NCI-H748 (cell line): ENCODE measurements at regions not wholly inside any gene's neighbourhood (a gene's known extent, or its start where the extent isn't known, plus 50 kb on each side); places are given as distances from the start of the nearest gene placed in this dataset.
"Not testable (repeated sequence)": the region's sequence is repeated elsewhere in the genome, so short reads cannot be mapped to it uniquely, and the experiment has no call there.

Experiments used
- DNase-seq: peaks from one replicate; lab custom pipeline; 2025; ENCODE audit not compliant: unreplicated experiment; lab: John Stamatoyannopoulos, UW

DNA sequence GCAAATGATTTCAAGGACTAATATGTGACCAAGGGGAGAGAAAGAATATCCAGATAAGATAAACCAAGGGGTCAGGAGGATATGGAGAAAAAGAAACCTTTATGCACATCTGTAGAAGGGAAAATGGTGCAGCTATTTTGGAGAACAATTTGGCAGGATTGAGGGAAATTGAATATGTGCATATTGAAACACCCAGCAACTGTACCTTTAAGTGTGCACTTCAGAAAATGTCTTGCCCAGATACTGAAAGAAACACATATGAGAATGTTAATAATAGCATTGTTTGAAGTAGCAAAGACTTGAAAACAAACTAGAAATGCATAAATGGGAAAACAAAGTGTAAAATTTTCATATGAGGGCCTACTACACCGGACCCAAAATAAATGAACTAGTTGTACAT, 599.6 kb downstream of the PSAT1 start:
- DNase-seq, result no peak

DNA sequence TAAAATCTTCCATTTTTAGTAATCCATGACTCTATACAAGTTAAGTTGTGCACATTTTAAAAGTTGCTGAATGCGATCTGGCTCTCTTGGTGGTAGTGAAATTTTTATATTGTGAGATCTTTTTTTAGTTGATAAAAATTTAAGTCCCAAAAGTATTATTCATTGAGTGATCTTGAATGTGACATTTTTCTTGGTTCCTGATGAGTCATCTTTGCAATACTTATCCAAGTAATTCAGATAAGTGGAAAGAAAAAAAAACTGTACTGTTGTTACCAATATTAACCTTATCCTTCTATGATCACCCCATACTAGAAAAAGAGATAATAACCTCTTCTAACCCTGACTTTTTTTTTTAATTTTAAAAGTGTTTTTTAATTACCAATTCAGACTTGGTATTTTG, 601.3 kb downstream of the PSAT1 start:
- DNase-seq, result no peak

DNA sequence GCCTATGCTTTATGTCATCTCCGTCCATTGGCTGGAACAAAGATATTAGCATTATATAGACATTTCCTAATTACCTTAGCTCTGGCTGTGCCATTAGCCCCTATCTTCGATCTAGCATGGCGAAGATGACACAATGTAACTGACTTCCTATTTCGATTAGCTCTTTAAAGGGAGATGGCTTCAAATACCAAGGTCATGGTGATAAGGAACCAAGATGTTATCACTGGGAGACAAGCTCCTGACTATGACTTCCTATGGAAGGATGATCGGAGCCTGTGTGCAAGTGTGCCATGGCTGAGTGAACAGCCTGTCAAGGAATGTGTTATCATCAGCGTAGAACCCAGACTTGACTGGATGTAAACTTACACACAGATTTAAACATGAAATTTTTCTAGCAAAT, 602.1 kb downstream of the PSAT1 start:
- DNase-seq, result no peak

DNA sequence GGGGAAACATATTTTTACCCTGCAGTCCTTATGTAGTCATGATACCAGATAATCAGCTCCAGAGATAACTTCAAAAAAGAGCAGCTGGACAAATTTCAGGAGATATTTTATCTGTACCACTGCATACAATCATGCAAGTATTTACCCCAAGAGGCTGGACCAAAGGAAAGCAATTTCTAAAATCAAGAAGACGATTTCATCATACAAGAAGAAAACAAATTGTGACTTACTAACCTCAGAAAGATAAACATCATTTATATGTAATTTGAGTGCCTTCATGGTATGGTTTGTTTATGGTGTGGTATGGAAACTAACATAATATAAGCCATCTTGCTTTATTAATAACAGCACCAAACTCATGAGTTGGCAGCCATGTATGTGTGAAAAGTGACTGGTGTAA, 603.6 kb downstream of the PSAT1 start:
- no peak for DNase-seq

DNA sequence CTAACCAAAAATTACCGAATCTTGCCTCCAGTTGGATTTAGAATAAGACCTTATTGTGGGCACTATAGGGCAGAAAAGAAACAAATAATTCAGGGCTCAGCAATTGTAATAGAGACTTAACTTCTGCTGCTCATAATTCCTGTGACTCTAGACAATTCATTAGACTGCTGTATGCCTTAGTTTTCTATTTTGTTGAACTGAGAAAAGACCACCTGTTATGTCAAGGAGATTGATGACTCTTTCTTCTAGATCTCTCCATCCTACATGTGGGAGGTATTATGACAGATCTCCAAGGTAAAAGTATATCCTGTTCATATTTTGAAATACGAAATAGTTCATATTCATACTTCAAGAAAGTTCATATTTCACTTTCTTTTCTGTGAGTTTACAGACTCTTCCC, 605.1 kb downstream of the PSAT1 start:
- no peak for DNase-seq

DNA sequence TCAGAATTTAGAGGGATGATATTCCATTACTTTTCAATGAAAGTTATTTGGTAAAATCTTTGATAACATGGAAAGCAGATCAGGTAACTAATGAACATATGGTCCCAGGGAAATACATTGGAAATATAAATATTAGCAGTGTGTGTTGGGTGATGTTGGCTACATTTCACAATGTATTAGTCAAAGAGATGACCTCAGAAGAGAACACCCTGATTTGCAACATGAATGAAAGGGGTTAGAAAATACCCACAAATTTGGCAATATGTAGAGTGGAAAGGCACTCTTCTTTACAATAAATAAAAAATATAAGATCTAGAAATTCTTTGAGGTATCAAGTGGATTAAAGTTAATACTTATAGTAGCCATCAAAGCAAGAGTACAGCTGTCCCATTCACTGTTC, 606.7 kb downstream of the PSAT1 start:
- DNase-seq, result no peak

DNA sequence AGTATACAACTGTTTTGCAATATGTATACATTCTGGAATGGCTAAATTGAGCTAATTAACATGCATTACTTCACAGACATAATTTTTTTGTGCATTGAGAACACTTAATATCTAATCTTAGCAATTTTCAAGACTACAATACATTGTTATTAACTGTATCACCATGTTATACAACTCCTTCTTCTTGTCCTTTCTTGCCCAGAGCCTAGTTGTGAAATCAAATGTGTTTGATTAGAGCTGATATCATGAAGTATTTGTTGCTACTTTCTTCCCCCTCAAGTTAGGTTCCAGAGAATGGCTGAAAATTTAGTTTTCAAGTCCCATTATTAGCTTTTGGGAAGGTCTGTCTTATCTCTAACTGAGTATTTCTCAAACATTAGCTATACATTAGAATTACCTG, 607.8 kb downstream of the PSAT1 start:
- no peak for DNase-seq

DNA sequence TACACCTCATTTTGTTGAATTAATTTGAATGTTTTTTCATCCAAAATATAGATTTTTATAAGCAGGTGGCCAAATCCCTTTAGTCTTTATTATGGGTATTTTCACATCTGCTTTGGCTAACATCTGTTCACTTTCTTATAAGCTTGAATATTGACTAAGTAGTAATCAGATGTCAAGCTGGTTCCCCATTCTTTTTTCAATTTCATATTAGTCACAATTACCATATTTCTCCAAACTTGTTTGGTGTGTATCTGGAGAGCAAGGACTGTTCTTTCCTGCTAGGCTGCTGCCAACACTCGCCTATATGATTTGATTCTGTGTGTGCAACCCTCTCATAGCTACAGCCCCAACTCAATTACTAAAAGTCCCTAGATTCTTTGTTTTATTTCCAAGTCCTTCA, 608.5 kb downstream of the PSAT1 start:
- no peak for DNase-seq

DNA sequence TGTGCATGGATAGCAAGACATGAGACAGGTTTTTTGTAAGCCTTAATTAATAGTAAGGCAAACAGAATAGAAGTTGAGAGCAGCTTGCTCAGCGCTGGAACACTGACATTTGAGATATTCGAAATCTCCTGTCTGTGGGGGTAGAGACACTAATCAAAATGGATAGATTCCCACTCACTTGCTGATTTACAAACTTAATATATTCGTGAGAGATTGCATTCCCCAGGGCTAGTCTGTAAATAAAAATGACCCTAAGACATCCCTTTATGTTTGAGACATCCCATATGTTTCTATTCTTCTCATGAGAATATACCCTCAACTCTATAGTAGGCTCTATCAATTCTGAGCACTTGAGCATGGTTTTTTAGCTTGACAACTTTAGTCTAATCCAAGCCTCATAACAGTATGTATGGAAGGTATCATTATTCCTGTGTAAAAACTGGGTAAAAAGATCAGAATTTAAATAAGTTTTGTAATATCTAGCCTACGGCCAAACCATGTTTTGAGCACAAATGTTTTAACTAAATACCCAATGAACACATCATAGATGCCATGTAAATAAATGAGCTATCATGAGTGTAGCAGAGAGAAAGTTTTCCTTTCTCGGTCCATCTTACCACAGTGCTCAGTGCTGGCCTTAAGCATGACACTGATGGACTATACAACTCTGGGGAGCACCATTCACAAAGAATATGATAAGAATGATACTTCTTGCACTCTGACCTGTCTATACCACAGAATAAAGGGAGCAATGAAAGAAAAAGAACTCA, 609.2 kb downstream of the PSAT1 start:
- DNase-seq, result no peak

DNA sequence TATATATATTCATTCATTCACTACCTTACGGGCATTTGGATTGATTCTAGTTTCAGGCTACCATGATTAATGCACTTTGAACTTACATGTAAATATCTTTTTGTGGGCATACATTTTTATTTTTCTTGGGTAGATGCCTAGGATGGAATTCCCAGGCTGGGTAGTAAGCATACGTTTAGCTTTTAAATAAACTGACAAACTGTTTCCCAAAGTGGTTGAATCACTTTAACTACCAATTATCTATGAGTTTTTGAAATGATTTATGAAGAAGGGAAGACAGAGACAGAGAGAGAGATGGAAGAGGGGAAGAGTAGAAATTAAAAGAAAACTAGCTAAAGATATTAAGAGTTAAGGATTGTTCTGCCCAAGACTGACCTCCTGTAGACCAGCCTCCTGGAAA, 612.6 kb downstream of the PSAT1 start:
- DNase-seq, result no peak

DNA sequence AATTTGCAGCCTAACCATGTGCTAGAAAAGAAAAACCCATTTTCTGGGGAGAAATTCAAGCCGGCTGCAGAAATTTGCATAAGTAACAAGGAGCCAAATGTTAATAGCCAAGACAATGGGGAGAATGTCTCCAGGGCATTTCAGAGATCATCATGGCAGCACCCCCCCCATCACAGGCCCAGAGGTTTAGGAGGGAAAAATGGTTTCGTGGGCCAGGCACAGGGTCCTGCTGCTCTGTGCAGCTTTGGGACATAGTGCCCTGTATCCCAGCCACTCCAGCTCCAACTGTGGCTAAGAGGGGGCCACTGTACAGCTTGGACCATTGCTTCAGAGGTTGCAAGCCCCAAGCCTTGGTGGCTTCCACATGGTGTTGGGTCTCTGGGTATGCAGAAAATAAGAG, 620.0 kb downstream of the PSAT1 start:
- not testable (repeated sequence) for DNase-seq

DNA sequence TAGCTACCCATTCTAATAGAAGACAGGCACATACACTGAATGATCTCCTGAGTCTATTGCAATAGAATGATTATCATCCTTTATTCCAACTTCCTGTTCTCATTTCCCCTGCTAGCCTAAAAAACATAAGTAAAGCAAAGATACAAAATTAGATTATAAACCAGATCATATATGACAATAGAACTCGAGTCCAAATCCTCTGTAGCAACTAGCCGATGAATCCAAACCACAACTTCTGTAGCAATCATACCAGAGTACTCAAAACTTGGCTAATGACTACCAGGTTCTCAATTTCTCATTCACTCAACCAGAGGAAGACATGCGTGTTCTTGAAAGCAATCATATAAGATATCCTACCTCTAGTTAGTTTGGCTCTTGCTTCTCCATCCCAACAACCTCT, 622.1 kb downstream of the PSAT1 start:
- no peak for DNase-seq

DNA sequence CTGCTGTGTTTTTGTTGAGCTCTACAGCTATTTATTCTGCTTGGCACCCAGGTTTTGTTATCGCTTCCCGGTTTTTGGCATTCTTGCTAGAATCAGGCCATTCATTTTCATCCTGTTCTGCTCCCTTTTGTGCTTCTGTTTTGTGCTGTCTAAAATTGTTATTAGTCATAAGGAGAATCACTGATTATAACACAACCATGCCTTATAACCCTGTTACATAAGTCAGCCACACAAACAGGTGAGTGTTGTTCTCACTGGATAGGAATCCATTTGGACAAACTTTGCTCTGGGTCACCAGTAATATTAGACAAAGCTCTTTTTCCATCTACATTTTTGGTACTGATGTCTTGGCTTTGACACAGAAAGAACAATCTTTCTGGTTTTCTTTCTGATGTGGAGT, 622.8 kb downstream of the PSAT1 start:
- no peak for DNase-seq

DNA sequence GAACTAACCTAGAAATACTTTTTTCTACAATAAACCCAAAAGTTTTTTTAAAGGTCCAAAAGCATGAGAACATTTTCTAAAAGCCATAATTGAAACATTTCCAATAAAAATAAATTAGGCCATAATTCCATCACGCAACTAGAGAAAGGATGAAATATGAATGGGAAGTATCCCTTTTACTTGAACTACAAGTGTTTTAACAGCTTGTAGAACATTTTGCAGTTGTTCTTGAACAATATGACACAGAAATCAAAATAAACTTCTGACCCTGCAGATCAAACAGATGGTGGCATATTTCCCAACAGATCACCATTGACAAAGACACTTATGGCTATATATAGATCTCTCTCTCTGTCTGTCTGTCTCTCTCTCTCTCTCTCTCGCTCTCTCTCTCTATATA, 624.4 kb downstream of the PSAT1 start:
- DNase-seq, result no peak

DNA sequence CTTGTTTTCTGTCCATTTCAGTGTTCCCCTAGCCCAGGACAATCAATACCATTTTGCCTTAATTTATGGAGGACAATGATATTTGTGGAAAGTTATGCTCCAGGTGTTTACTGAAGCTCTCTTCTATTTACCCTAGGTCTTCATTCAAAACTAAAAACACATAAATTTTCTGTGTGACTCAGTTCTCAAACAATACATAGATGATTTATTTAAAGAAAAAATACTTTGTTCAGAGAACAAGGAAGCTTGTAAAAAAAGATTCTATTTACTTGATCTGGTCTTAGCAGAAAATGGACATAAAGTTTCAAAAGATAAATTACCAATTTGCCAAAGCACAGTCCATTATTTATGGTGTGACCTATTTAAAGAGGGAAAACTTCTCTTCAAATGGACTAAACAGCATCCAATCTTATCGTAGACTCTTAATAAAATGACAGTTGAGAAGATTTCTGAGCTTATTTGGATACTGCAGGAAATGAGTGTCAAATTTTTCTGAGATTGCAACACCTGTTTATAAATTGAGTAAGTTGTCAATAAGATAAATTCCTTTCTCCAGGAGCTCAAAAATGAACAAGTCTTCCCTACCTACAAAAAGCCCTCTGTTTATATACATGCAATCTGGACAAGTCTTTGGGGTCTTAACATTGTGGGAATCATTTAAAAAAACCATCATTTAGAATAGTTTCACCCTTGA, 627.2 kb downstream of the PSAT1 start:
- no peak for DNase-seq

DNA sequence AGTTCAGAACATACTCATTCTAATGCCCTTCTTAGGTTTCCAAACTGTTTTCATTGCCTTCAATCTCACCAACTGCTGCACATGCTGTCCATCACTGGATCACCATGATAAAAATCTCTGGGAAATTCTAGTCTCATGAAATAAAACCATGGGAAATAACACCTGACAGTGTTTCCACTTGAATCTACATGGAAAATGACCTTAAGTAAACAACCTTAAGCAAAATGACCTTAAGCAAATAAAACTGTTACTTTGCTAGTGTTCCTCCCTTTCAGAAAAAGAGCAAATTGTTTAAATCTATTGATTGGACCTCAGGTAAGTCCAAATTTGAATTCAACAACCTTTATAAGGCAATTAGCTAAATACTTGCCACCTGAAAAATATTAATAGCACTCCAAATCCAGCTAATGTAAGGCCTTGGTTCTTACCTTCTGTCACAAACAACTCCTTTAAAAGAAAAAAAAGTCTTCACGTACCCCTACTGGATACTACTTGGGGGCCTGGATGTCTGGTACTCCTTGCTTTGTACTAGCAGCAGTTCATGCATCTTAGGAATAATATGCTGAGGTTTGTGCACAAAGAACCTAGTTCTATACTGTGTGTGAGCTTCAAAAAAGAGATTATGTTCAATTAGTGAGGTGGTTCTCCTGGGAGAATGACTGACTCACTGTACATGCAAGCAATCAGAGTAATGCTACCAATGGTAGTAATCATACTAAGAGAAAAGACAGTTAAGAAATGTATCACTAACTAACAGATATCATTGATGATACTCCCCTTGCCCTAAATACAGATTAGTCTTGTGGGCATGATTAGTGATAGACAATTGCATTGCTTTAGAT, 630.4 kb downstream of the PSAT1 start:
- DNase-seq, result peak; percentile 79

DNA sequence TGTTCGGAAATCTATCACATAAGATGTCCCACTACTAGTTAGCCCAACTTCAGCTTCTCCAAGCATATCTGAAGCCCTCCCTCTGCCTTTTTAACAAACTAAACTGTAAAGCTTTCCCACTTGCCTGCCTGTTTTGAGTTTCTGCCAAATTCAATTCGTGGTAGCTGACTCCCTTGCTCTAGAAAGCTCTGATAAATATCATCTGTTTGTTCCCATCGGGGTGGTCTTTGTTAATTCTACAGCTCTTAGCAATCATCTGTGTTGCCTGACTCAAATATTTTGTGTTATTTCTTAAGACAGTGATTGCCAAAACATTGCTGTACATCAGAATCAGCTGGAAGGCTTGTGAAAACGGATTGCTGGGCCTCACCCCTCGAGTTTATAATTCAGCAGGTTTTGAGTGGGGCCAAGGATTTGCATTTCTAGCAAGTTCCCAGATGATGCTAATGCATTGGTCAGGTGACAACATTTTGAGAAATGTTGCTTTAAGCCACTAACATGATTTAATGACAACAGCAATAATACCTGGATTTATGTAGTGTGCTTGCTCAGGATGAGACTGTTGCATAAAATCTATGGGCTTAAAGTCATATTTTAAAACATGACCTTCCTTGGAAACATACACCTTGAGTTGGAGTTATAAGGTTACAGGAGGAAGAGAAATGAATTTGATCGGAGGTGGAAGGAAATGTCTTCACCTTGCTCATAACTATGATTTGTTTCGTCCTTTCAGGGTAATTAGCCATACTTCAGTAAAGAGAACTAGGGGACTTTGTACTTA, 631.9 kb downstream of the PSAT1 start:
- no peak for DNase-seq

DNA sequence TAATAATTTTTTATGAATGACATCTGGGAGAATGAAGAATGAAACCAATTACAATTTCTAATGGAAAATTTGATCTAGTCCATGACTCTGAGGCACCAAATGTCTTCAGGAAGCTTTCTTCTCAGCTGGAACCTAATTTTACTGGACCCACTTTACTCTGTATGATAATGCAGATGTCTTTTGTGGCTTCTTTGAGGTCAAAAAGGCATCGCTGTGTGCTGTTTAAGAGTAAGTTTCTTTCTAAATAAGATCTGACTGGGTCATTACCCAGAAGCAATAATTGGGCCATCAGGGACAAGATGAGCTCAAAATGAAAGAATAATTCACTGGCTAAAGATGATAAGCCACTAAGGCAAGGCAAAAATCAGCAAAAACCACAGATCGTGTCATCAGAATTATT, 633.4 kb downstream of the PSAT1 start:
- DNase-seq, result no peak

DNA sequence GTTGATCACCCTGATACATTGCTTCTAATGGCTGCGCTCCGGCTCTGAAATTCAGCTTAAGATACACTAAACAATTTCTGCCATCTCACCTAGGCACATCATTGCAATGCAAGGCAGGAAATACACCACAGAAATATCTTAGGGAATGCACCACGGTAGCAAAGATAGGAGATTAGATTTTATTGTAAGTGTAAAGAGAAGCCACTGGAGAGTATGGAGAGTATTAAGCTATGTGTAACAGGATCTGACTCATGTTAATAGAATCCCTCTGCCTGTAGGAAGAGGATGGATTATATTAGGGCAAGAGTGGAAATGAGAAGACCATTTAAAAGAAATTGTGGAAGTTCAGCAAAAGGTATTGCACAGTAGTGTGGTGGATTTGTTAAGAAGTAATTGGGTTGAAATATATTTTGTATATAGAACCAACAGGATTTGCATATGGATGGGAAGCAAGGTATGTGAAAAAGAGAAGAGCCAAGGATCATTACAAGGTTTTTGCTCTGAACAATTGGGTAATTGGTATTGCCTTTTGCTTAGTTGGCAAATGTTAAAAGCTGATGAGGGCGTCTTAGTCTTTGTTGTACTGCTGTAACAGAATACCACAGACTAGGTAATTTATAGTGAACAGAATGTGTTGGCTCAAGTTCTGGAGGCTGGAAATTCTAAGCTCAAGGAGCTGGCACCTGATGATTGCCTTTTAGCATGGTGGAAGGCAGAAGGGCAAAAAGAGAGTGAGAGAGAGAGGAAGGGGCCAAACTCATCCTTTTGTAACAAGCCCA, 636.1 kb downstream of the PSAT1 start:
- no peak for DNase-seq

DNA sequence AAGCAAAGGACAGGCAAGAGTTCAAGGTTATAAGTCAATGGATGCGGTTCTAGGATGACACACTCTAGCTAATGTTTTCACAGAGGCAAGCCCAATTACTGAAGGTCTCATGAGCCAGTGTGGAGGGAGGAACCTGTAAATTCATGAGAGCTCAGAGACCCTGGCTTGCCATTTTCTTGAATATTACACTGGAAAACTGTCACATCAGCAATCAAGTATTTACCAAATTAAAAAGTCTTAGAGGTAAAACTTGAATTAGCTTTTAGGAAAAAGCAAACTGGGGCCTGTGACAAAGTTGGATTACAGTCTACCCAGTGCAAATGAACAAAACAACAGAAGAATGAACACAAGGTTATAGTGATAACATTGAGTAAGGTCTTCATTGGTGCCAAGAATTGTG, 636.9 kb upstream of the TLE4 start:
- no peak for DNase-seq
